Mucosa of descending colon (tissue), 3 donors: ENCODE measurements at regions not wholly inside any gene's neighbourhood (a gene's known extent, or its start where the extent isn't known, plus 50 kb on each side); places are given as distances from the start of the nearest gene placed in this dataset.

Experiments
- ATAC-seq: fragments of 200-7000 bp; cut with Tn5 transposase; one replicate; pipeline ENCODE4 v1.9.1; 2020; ENCODE audit warnings: mild to moderate bottlenecking, moderate library complexity
- DNase-seq, 3 donors: peaks; one replicate each; pipeline ENCODE4 v3.0.0-alpha.2; 2020
- H3K36me3 ChIP-seq: fragments of 200-600 bp; one replicate; pipeline ENCODE4 v1.8.0; 2021; ENCODE audit warnings: low read depth, mild to moderate bottlenecking
- H3K4me1 ChIP-seq: fragments of 200-600 bp; one replicate; pipeline ENCODE4 v1.8.0; 2021; ENCODE audit warnings: low read depth, mild to moderate bottlenecking
- H3K4me3 ChIP-seq: fragments of 200-600 bp; one replicate; pipeline ENCODE4 v1.8.0; 2021; ENCODE audit warnings: mild to moderate bottlenecking
- H3K9me3 ChIP-seq: fragments of 200-600 bp; one replicate; pipeline ENCODE4 v1.8.0; 2021; ENCODE audit warnings: mild to moderate bottlenecking
- CTCF ChIP-seq: fragments of 200-600 bp; IDR thresholded peaks from one replicate; pipeline ENCODE4 v1.8.0; 2022; ENCODE audit warnings: antibody characterized with exemption, mild to moderate bottlenecking
- intact Hi-C, 2 donors: fragments of 100-400 bp; cut with DNase I in 1 of 2; cut with micrococcal nuclease in 1 of 2; formaldehyde crosslinking; loops; one replicate each; pipeline versions ENCODE4 v1.11.0 to v1.11.1; 2022; cut with DNase I, micrococcal nuclease
- donor health status: DM: no; HTN: no; CAD: no; lungs with moderate emphysema.
- donor health status: DM: no; HTN: no; CAD: no.
- donor health status: DM: no; HTN: yes; CAD: no.

DNA sequence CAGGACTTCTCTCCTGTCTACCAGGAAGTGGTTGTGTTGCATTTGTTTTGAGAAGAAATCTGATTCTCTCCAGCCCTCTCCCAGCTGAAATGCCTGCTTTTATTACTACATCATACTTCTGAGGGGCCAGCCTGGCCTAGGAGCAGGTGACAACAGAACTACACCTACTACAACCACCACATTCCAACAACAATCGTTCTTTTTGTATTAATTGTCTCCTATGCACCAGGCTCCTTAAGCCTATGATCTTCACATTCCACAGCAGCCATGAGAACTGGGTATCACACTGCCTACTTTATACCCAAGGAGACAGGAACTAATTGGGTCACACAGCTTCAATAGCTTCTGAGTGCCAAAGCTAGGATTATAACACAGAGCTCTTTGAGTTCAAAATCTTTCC is 167.7 kb downstream of the TDRD15 start:
- no peak for ATAC-seq
- no peak for TF ChIP-seq CTCF

DNA sequence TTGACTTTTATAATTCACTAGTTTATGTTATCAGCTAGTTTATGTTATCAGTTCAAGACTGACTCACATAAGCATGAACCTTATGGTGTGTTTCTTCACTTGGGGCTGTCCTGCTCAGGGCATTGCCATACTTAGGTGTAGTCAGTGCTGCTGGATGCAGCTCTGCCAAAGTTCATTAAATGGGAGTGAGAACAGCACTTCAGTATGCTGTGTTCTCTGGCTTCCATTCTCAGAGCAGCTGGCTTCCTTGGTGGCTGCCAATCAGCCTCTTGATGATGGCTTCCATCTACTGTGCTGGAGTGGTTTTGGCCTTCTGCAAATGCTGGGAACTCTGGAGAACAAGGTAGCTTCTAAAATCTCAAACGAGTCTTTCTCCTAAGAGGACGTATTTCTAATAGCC is 170.7 kb downstream of the TDRD15 start:
- Histone ChIP-seq H3K9me3 (no peaks in the 10 kb centered on the region), H3K36me3 (no peaks in the 10 kb centered on the region), H3K4me3 (no peak overlapping the region), H3K4me1 (no peaks in the 10 kb centered on the region)
- intact Hi-C loops = no loop called here
- DNase-seq (no peak), ATAC-seq (no peak)
- no peak for TF ChIP-seq CTCF

More for the DNA sequence above, 167.7 kb downstream of the TDRD15 start:
- Histone ChIP-seq H3K4me3 (no peak overlapping the region), H3K4me1 (no peaks in the 10 kb centered on the region), H3K9me3 (no peaks in the 10 kb centered on the region), H3K36me3 (no peaks in the 10 kb centered on the region)
- no peak for DNase-seq
- intact Hi-C loops = no loop called here

- no peaks in the 10 kb centered on the region for H3K9me3 ChIP-seq
- DNase-seq (no peak), ATAC-seq (no peak)
- no peaks in the 10 kb centered on the region for H3K36me3 ChIP-seq
- no peak for TF ChIP-seq CTCF
- H3K4me3 ChIP-seq = no peak overlapping the region
- no peaks in the 10 kb centered on the region for H3K4me1 ChIP-seq
- intact Hi-C loops = no loop called here
Measured at GRCh38 chr2:21299411-21299810, 175.6 kb downstream of the TDRD15 start.

DNA sequence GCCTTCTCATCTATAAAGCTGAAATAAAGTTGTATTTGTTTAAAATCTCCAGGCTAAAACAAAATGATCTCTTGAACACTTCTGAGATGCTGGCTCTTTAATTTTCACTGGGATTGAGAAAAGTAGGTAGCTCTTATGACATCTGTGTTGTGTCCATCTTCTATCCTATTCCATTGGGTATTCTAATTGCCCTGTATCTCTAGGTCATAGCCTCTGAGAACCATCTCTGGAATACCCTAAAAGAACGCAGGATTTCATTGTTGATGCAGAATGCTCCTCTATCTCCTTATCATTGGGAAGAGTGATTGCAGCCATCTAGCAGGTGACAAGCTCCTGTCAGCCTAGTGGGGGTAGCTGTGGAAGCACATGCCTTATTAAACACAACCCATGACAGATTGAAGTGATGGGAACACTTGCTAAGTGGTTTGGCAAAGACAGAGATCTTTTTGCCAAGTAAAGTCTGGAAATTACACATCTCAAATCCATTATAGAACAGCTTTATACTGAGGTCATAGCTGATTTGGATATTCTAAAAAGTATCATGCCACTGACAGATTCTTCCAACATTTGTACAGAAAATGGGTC is 178.2 kb downstream of the TDRD15 start:
- Histone ChIP-seq H3K4me1 (no peaks in the 10 kb centered on the region), H3K36me3 (no peaks in the 10 kb centered on the region), H3K9me3 (no peaks in the 10 kb centered on the region), H3K4me3 (no peak overlapping the region)
- intact Hi-C loops = no loop called here
- no peak for DNase-seq
- TF ChIP-seq CTCF = no peak
- ATAC-seq = no peak

DNA sequence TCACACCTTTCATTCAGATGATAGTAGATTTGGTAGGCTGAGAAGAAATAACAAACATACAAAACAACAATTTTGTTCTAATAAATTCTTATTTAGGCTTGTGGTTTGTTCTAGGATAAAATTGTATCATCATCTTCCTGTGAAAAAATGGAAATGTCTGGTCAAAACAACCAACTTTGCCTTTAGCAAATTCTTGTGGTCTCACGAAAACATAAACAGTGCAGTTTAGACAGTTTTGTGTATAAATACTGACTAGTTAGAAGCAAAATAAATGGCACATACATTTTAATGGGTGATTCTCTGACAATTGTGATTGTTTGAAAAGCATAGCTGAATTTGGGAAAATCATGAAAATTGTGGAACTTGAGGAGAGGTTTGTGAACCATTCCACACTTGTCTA is 180.1 kb downstream of the TDRD15 start:
- TF ChIP-seq CTCF = no peak
- H3K36me3 ChIP-seq = no peaks in the 10 kb centered on the region
- no peak overlapping the region for H3K4me3 ChIP-seq
- no peaks in the 10 kb centered on the region for H3K9me3 ChIP-seq
- ATAC-seq (no peak), DNase-seq (no peak)
- intact Hi-C loops = no loop called here
- H3K4me1 ChIP-seq = no peaks in the 10 kb centered on the region

DNA sequence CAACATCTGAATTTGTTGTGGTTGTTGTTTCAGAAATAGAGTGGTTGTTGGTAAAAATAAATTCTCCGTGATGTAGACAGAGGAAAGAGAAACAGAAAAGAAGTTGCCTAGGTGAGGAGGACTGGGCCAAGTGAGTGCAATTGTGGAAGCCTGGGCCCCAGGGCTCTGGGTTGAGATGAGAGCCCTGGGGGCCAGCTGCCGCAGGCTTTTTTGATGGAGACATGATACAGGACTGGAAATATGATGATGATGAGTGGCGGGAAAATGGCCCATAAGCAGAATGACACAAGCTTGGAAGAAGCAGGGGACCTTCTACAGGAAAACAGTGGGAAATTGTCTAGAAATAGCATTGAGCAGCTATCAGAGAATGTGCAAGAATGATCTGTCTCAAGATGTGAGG is 181.8 kb downstream of the TDRD15 start:
- ATAC-seq (no peak), DNase-seq (no peak)
- Histone ChIP-seq H3K4me3 (no peak overlapping the region), H3K9me3 (no peaks in the 10 kb centered on the region), H3K36me3 (no peaks in the 10 kb centered on the region), H3K4me1 (no peaks in the 10 kb centered on the region)
- no peak for TF ChIP-seq CTCF
- intact Hi-C loops = no loop called here
